ENCODE measurements at regions not wholly inside any gene's neighbourhood (a gene's known extent, or its start where the extent isn't known, plus 50 kb on each side); places are given as distances from the start of the nearest gene placed in this dataset.

DNA sequence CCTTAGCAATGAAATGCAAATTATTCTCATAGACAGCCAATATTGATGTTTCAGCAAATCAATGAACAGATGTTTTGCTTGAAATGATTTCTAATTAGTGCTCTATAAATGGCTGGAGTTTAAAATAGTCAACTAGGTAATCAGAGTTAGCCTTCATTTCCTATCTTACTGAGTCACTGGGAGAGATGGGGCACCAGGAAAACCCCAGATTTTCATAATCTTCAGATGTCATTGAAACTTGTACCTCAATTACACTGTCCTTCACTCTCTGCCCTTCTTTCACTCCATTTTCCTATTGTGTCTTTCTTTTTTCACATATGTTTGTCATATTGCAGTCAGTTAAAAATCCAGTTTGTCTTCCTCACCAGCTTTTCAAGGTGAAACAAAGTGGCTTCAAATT is 92.7 kb downstream of the C12orf75 start:
- no peak for TF ChIP-seq CTCF (IDR thresholded peaks at IDR 0.05)
- no peak for DNase-seq
- H3K9ac ChIP-seq (ENCODE audit: insufficient read depth, low read length, poor library complexity, severe bottlenecking) = no peak overlapping the region
- no peak overlapping the region for H2AFZ ChIP-seq (ENCODE audit: insufficient read depth, low read depth, low read length, poor library complexity, severe bottlenecking)
- no peaks in the 10 kb centered on the region for H3K79me2 ChIP-seq (ENCODE audit: insufficient read depth, low read length)
- intact Hi-C loops (cut with micrococcal nuclease) = loop anchor here in 1 of 2 donors (10.0 kb wide), 1 partner anchor 802 kb away; no protein-coding TSS in a partner anchor
- no peaks in the 10 kb centered on the region for H3K4me1 ChIP-seq (ENCODE audit: control insufficient read depth in 1 of 2, insufficient read depth in 2 of 2, low read length in 2 of 2)
- Mint-ChIP-seq H3K27me3 (ENCODE audit: low read depth in 3 of 3) (peaks cover 13 to 16% (median 15%) of the 10 kb centered on the region in 3 donors), H3K36me3 (no peaks in the 10 kb centered on the region), H3K4me3 (no peak overlapping the region), H3K4me1 (no peaks in the 10 kb centered on the region), H3K27ac (no peak overlapping the region), H3K9me3 (peaks cover 0 to 4% (median 0%) of the 10 kb centered on the region in 7 donors)
- H3K9me3 ChIP-seq (replicated peaks in 1 of 2; ENCODE audit: control insufficient read depth in 1 of 2, insufficient read depth in 1 of 2, low read length in 2 of 2) = no peaks in the 10 kb centered on the region
- no peak overlapping the region for H3K27ac ChIP-seq (ENCODE audit: low read depth in 1 of 2, low read length in 2 of 2)
- H3K36me3 ChIP-seq (replicated peaks in 1 of 2; ENCODE audit: control insufficient read depth in 1 of 2, insufficient read depth in 2 of 2, low read length in 2 of 2) = no peaks in the 10 kb centered on the region
- H3K4me3 ChIP-seq (replicated peaks in 1 of 3; ENCODE audit: low read depth in 2 of 3, low read length in 3 of 3) = no peak overlapping the region
- peaks cover 0 to 5% of the 10 kb centered on the region in 2 donors for H3K27me3 ChIP-seq (ENCODE audit: control insufficient read depth in 2 of 2, insufficient read depth in 2 of 2, low read length in 2 of 2)
- H3K4me2 ChIP-seq (replicated peaks; ENCODE audit: extremely low read depth, low read length, poor library complexity, severe bottlenecking) = no peak overlapping the region
- no peaks in the 10 kb centered on the region for H4K20me1 ChIP-seq (ENCODE audit: insufficient read depth, low read length)

DNA sequence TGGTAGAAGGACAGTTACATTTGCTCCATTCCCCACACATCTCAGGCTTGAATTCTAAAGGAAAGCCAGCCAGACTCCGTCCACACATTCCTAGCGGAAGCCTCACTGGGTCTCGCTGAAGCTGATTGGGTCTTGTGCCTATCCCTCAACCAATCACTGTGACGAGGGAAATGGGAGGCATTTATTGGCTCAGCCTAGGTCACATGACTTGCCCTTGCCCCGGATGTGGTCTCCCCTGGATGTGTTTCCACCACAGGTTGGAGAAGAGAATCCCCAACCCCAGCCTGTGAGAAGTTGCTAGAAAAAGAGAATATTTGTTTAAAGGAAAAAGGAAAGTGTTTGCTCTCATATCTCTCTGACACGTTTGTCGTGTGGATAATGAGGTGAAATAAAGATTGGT is 93.4 kb downstream of the C12orf75 start:
- no peaks in the 10 kb centered on the region for H4K20me1 ChIP-seq (ENCODE audit: insufficient read depth, low read length)
- no peak for DNase-seq
- Mint-ChIP-seq H3K4me3 (no peak overlapping the region), H3K27me3 (ENCODE audit: low read depth in 3 of 3) (peaks cover 10 to 15% (median 13%) of the 10 kb centered on the region in 3 donors), H3K36me3 (no peaks in the 10 kb centered on the region), H3K27ac (no peak overlapping the region), H3K4me1 (no peaks in the 10 kb centered on the region), H3K9me3 (peaks cover 0 to 4% (median 0%) of the 10 kb centered on the region in 7 donors)
- H3K79me2 ChIP-seq (ENCODE audit: insufficient read depth, low read length) = no peaks in the 10 kb centered on the region
- H3K9me3 ChIP-seq (replicated peaks in 1 of 2; ENCODE audit: control insufficient read depth in 1 of 2, insufficient read depth in 1 of 2, low read length in 2 of 2) = no peaks in the 10 kb centered on the region
- no peaks in the 10 kb centered on the region for H3K4me1 ChIP-seq (ENCODE audit: control insufficient read depth in 1 of 2, insufficient read depth in 2 of 2, low read length in 2 of 2)
- intact Hi-C loops (cut with micrococcal nuclease) = loop anchor here in 1 of 2 donors (10.0 kb wide), 1 partner anchor 801 kb away; no protein-coding TSS in a partner anchor
- no peak overlapping the region for H3K9ac ChIP-seq (ENCODE audit: insufficient read depth, low read length, poor library complexity, severe bottlenecking)
- H3K27me3 ChIP-seq (ENCODE audit: control insufficient read depth in 2 of 2, insufficient read depth in 2 of 2, low read length in 2 of 2) = peaks cover 3 to 5% of the 10 kb centered on the region in 2 donors
- no peak overlapping the region for H2AFZ ChIP-seq (ENCODE audit: insufficient read depth, low read depth, low read length, poor library complexity, severe bottlenecking)
- no peak for TF ChIP-seq CTCF (IDR thresholded peaks at IDR 0.05)
- H3K36me3 ChIP-seq (replicated peaks in 1 of 2; ENCODE audit: control insufficient read depth in 1 of 2, insufficient read depth in 2 of 2, low read length in 2 of 2) = no peaks in the 10 kb centered on the region
- no peak overlapping the region for H3K4me2 ChIP-seq (replicated peaks; ENCODE audit: extremely low read depth, low read length, poor library complexity, severe bottlenecking)
- no peak overlapping the region for H3K4me3 ChIP-seq (replicated peaks in 1 of 3; ENCODE audit: low read depth in 2 of 3, low read length in 3 of 3)
- no peak overlapping the region for H3K27ac ChIP-seq (ENCODE audit: low read depth in 1 of 2, low read length in 2 of 2)
- 100% methylated on average over 3 of the region's 7 CpGs for WGBS (ENCODE audit: insufficient coverage)
